T-helper 17 cell (primary cell): ENCODE measurements at regions not wholly inside any gene's neighbourhood (a gene's known extent, or its start where the extent isn't known, plus 50 kb on each side); places are given as distances from the start of the nearest gene placed in this dataset.

ENCODE experiments used
- ATAC-seq: fragments of 150-1000 bp; cut with Tn5 transposase; 2 replicates; pipeline ENCODE4 v1.10.0; 2021; ENCODE audit warnings: mild to moderate bottlenecking, moderate library complexity
- DNase-seq, 3 donors: peaks; one replicate each; pipeline versions ENCODE4 v3.0.0 to v3.0.0-alpha.2; 2020 to 2021
- H3K9me3 ChIP-seq: one replicate; pipeline ENCODE4 v1.7.0; 2013; ENCODE audit warnings: low read length, mild to moderate bottlenecking; ENCODE audit not compliant: control insufficient read depth, poor library complexity, severe bottlenecking
- H3K27ac Mint-ChIP-seq: one replicate; pipeline ENCODE4 v1.8.0; 2022; ENCODE audit warnings: mild to moderate bottlenecking, moderate library complexity, mixed read lengths
- H3K27me3 Mint-ChIP-seq: one replicate; pipeline ENCODE4 v1.8.0; 2022; ENCODE audit warnings: mixed read lengths
- H3K36me3 Mint-ChIP-seq: one replicate; pipeline ENCODE4 v1.8.0; 2022; ENCODE audit warnings: low read depth, mixed read lengths
- H3K4me1 Mint-ChIP-seq: one replicate; pipeline ENCODE4 v1.8.0; 2022; ENCODE audit warnings: mild to moderate bottlenecking, mixed read lengths
- H3K4me3 Mint-ChIP-seq: one replicate; pipeline ENCODE4 v1.8.0; 2022; ENCODE audit warnings: mild to moderate bottlenecking, moderate library complexity, mixed read lengths

DNA sequence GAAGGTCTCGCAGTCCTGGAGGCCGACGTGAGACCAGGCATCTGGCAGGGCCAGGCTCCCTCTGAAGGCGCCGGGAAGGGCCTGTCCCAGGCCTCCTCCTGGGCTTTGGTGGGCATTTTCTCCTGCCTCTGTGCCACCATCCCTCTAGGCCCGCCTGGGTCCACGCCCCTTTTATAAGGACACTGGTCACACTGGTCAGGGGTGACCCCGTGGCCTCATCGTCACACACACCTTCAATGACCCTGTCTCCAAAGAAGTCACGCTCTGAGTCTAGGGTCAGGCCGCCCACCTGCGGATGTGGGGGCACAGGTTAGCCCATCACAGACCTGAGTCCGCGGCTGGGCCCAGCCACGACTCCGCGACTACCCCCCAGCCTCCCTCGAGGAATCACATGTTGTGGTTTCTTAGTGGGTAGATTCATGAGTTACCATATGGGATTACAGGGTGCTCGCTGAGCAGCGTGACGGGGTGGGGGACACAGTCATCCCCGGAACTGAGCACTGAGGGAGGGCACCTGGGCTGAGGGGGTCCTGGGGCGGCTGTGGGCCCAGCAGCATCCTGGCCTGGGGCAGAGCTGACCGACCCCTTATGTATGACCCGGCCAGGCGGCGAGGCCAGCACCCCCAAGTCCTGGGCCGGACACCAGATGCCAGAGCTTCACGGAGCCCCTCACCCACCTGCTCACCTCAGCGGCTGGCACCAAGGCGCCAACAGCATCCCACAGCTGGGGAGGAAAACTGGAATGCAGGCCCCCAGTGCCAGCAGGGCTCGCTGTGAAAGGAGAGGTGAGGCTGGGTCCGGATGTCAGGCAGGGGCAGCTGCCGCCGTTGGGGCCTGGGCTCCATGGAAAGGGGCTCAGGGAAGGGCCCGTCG, 115.9 kb downstream of the DLL1 start:
- Mint-ChIP-seq H3K4me1 (no peaks in the 10 kb centered on the region), H3K27me3 (peaks cover 22% of the 10 kb centered on the region), H3K36me3 (peaks cover 6% of the 10 kb centered on the region), H3K27ac (no peak overlapping the region), H3K4me3 (no peak overlapping the region)
- no peak for DNase-seq
- ATAC-seq = no peak
- no peaks in the 10 kb centered on the region for H3K9me3 ChIP-seq

- DNase-seq (no peak), ATAC-seq (no peak)
- Mint-ChIP-seq H3K27me3 (peaks cover 22% of the 10 kb centered on the region), H3K27ac (no peak overlapping the region), H3K36me3 (peaks cover 6% of the 10 kb centered on the region), H3K4me3 (no peak overlapping the region), H3K4me1 (no peaks in the 10 kb centered on the region)
- no peaks in the 10 kb centered on the region for H3K9me3 ChIP-seq
Observed at GRCh38 chr6:170174124-170174770, 116.6 kb downstream of the DLL1 start.

DNA sequence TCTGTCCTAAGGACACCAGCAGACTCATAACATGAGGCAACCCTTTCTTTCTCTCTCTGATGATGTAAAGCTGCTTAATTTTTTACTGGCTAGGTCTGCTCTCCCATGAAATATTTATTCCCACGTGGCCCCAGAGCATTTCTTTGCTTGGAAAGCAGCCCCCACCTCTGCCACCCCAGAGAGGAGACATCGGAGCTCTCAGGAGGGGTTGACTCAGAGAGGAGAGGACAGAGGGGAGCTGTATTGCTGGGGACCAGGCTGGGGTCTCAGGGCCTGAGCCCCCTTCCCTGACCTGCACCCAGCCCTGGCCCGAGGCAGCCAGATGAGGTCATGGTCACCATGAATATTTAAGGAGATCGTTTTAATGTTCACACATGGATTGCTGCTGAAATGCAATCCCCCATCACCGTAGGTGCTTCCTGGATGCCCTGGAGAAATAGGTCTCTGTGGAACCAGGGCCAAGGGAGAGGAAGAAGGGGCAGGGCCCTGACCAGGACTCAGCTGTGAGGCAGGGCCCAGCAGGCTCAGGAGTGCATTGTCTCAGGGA, 117.5 kb downstream of the DLL1 start:
- Mint-ChIP-seq H3K27me3 (peaks cover 22% of the 10 kb centered on the region), H3K36me3 (peaks cover 6% of the 10 kb centered on the region), H3K27ac (no peak overlapping the region), H3K4me3 (no peak overlapping the region), H3K4me1 (no peaks in the 10 kb centered on the region)
- ATAC-seq = no peak
- DNase-seq = no peak
- H3K9me3 ChIP-seq = no peaks in the 10 kb centered on the region

DNA sequence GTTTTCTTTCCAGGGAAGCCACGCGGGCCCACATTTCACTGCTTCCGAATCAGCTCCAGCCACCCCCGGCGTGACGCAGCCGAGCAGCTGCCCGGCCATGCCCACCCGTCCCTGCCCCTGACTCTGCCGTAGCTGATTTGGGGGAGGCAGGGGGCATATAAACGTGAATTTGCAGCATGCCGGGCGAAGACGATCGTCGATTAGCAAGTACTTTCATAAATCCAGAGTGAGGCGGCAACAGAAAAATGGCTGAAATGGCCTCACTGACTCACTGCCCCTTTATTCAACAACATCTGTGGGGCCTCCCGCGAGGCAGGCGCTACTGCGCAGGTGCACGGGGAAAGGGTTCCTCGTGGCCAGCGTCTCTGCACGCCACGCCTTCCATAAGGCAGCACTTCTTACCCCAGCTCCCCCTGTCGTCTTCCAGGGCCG, 118.0 kb downstream of the DLL1 start:
- no peaks in the 10 kb centered on the region for H3K9me3 ChIP-seq
- Mint-ChIP-seq H3K36me3 (peaks cover 6% of the 10 kb centered on the region), H3K27ac (no peak overlapping the region), H3K4me1 (no peaks in the 10 kb centered on the region), H3K27me3 (peaks cover 22% of the 10 kb centered on the region), H3K4me3 (no peak overlapping the region)
- no peak for DNase-seq
- no peak for ATAC-seq

- DNase-seq (no peak), ATAC-seq (no peak)
- Mint-ChIP-seq H3K36me3 (peaks cover 6% of the 10 kb centered on the region), H3K27me3 (peaks cover 22% of the 10 kb centered on the region), H3K27ac (no peak overlapping the region), H3K4me3 (no peak overlapping the region), H3K4me1 (no peaks in the 10 kb centered on the region)
- H3K9me3 ChIP-seq = no peaks in the 10 kb centered on the region
Observed at GRCh38 chr6:170172392-170172791, 118.5 kb downstream of the DLL1 start.

- H3K4me3 Mint-ChIP-seq = no peak overlapping the region
- no peak overlapping the region for H3K27ac Mint-ChIP-seq
- no peaks in the 10 kb centered on the region for H3K36me3 Mint-ChIP-seq
- ATAC-seq (no peak), DNase-seq (no peak)
- peaks cover 13% of the 10 kb centered on the region for H3K27me3 Mint-ChIP-seq
- peaks cover 7% of the 10 kb centered on the region for H3K4me1 Mint-ChIP-seq
- no peaks in the 10 kb centered on the region for H3K9me3 ChIP-seq
Observed at GRCh38 chr6:170167657-170168159, 123.2 kb downstream of the DLL1 start.

- no peak overlapping the region for H3K27ac Mint-ChIP-seq
- H3K36me3 Mint-ChIP-seq = no peaks in the 10 kb centered on the region
- peaks cover 8% of the 10 kb centered on the region for H3K27me3 Mint-ChIP-seq
- peaks cover 7% of the 10 kb centered on the region for H3K4me1 Mint-ChIP-seq
- ATAC-seq = no peak
- no peak overlapping the region for H3K4me3 Mint-ChIP-seq
- DNase-seq = no peak
- H3K9me3 ChIP-seq = no peaks in the 10 kb centered on the region
Observed at GRCh38 chr6:170166511-170167122, 124.3 kb downstream of the DLL1 start.

DNA sequence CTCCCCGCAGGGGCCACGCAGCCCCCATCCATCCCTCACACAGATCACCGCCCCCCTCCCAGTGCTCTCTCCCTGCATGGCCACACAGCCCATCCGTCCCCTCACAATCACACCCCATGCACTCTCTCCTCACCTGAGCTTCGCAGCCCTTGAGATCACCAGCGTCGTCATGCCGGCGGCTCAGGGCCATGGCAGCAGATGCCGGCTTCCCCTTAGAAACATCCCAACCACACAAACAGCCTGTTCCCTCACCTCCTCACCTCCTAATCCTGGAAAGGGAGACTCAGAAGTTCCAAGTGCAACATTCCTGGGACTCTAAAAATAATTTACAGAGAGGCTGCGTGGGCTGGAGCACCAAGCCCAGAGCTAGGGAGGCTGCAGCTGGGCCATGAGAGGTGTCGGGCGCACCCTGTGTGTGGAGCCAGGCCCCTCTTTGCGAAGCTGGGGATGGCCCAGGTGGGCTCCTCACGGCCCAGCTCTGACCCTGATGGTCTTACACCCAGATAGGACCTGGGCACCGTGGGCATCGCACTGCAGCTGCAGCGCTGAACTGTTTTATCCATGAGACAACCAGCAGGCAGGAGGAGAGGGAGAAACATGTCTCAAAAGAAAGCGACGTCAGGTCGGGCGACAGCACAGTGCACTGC, 125.3 kb downstream of the DLL1 start:
- Mint-ChIP-seq H3K27ac (no peak overlapping the region), H3K4me1 (peaks cover 7% of the 10 kb centered on the region), H3K4me3 (no peak overlapping the region), H3K36me3 (no peaks in the 10 kb centered on the region), H3K27me3 (peaks cover 8% of the 10 kb centered on the region)
- no peaks in the 10 kb centered on the region for H3K9me3 ChIP-seq
- no peak for ATAC-seq
- DNase-seq = no peak

DNA sequence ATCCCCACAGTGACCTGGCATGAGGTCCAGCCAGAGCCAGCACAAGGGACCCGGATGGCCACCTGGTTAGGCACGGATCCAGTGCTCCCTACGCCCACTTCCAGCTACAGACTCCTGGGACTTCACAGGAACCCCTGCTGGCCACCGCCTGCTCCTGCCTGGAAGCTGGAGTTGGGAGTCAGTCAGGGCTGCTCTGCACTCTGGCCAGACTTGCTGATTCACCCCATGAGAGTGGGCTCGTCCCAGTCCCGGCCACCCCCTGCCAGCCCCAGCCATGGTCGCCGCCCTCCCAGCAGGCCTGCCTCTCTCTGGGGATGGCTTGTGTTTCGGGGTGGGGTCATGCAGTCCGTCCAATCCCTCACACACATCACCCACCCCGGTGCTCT, 125.8 kb downstream of the DLL1 start:
- DNase-seq (no peak), ATAC-seq (no peak)
- H3K36me3 Mint-ChIP-seq = no peaks in the 10 kb centered on the region
- H3K27me3 Mint-ChIP-seq = peaks cover 8% of the 10 kb centered on the region
- no peak overlapping the region for H3K27ac Mint-ChIP-seq
- no peak overlapping the region for H3K4me3 Mint-ChIP-seq
- H3K4me1 Mint-ChIP-seq = peaks cover 7% of the 10 kb centered on the region
- no peaks in the 10 kb centered on the region for H3K9me3 ChIP-seq

- ATAC-seq = no peak
- H3K9me3 ChIP-seq = no peaks in the 10 kb centered on the region
Observed at GRCh38 chr6:170164271-170164900, 126.5 kb downstream of the DLL1 start.

DNA sequence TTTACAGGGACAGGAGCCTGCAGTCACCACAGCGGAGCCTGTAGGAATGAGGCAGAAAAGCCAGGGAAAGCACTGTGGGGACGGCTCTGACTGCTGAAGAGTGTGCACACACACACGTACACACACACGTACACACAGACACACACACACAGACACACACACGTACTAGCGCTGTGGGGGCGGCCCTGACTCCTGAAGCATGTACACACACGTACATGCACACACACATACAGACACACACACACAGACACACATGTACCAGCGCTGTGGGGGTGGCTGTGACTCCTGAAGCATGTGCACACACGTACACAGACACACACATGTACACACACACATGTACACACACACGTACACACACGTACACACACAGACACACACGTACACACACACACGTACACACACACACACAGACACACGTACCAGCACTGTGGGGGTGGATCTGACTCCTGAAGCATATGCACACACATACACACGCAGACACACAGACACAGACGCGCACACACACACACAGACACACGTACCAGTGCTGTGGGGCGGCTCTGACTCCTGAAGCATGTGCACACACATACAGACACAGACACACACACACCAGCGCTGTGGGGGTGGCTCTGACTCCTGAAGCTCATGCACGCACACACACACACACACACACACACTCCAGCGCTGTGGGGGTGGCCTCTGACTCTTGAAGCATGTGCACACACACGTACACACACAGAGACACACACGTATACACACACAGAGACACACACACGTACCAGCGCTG, 127.3 kb downstream of the DLL1 start:
- H3K9me3 ChIP-seq = no peaks in the 10 kb centered on the region
- ATAC-seq = no peak
- Mint-ChIP-seq H3K27me3 (peaks cover 8% of the 10 kb centered on the region), H3K27ac (peak overlapping the region; percentile 47), H3K4me3 (peak overlapping the region; percentile 58), H3K4me1 (peaks cover 7% of the 10 kb centered on the region), H3K36me3 (no peaks in the 10 kb centered on the region)
- no peak for DNase-seq

More at GRCh38 chr6:170164271-170164900, 126.5 kb downstream of the DLL1 start:
- peaks cover 8% of the 10 kb centered on the region for H3K27me3 Mint-ChIP-seq
- H3K4me3 Mint-ChIP-seq = no peak overlapping the region
- peaks cover 7% of the 10 kb centered on the region for H3K4me1 Mint-ChIP-seq
- no peak for DNase-seq
- no peak overlapping the region for H3K27ac Mint-ChIP-seq
- no peaks in the 10 kb centered on the region for H3K36me3 Mint-ChIP-seq
